Sigmoid colon (tissue), 6 donors: ENCODE measurements at regions not wholly inside any gene's neighbourhood (a gene's known extent, or its start where the extent isn't known, plus 50 kb on each side); places are given as distances from the start of the nearest gene placed in this dataset.
A peak's percentile ranks its signal among the peaks of the same experiment; 100 is the strongest.

Experiments
- DNase-seq: peaks from one replicate; pipeline ENCODE4 v3.0.0-alpha.2; 2019
- H3K27ac ChIP-seq, 4 donors: fragments of 200-600 bp; sonication (generic); one replicate each; pipeline ENCODE4 v1.5.1; 2016 to 2019; ENCODE audit warnings: mild to moderate bottlenecking in 1 of 4
- H3K27me3 ChIP-seq, 3 donors: fragments of 200-600 bp; sonication (generic); one replicate each; pipeline ENCODE4 v1.5.1; 2019; ENCODE audit warnings: mild to moderate bottlenecking in 1 of 3
- H3K36me3 ChIP-seq, 4 donors: fragments of 200-600 bp; sonication (generic); one replicate each; pipeline ENCODE4 v1.5.1; 2016 to 2019
- H3K4me1 ChIP-seq, 4 donors: fragments of 200-600 bp; sonication (generic); one replicate each; pipeline ENCODE4 v1.5.1; 2017 to 2019
- H3K4me3 ChIP-seq, 4 donors: fragments of 200-600 bp; sonication (generic); one replicate each; pipeline ENCODE4 v1.5.1; 2017 to 2019; ENCODE audit warnings: mild to moderate bottlenecking in 2 of 4, moderate library complexity in 1 of 4
- H3K9me3 ChIP-seq, 4 donors: fragments of 200-600 bp in 3 of 4; sonication (generic) in 3 of 4; one replicate each; pipeline versions ENCODE4 v1.5.1 to v1.6.1; 2013 to 2019
- CTCF ChIP-seq, 4 experiments: fragments of 450-650 bp in 3 of 4; fragments of 200-600 bp in 1 of 4; IDR thresholded peaks; one replicate each; pipeline ENCODE4 v1.5.1; 2016 to 2019; ENCODE audit warnings: antibody characterized with exemption in 4 of 4, mild to moderate bottlenecking in 3 of 4, moderate library complexity in 2 of 4
- EP300 ChIP-seq, 4 donors: sonication (generic); formaldehyde crosslinking; IDR thresholded peaks; one replicate each; pipeline ENCODE4 v1.6.1; 2017; ENCODE audit warnings: antibody characterized with exemption in 4 of 4
- POLR2A ChIP-seq, 2 donors: fragments of 450-650 bp; IDR thresholded peaks; one replicate each; pipeline ENCODE4 v1.6.1; 2016; ENCODE audit warnings: antibody characterized with exemption in 2 of 2, mild to moderate bottlenecking in 2 of 2, moderate library complexity in 2 of 2
- POLR2AphosphoS5 ChIP-seq, 4 donors: sonication (generic); formaldehyde crosslinking; IDR thresholded peaks; one replicate each; pipeline ENCODE4 v1.6.1; 2017; ENCODE audit warnings: antibody characterized with exemption in 4 of 4
- WGBS, 2 donors: extraction: QIAGEN DNeasy Blood & Tissue Kit; methylation state at CpG; one replicate each; pipeline ENCODE4 v1.1.7; 2013; 5-methylcytosine and 5-hydroxymethylcytosine counted together
- intact Hi-C: fragments of 100-400 bp; cut with DNase I; formaldehyde crosslinking; loops from one replicate; pipeline ENCODE4 v1.15.1; 2023
- donor health status: healthy with polysubstance abuse.
- donor health status: healthy.

GRCh38 chr15:88982946-88983342, 69.8 kb upstream of the MFGE8 start:
- no peaks in the 10 kb centered on the region for H3K9me3 ChIP-seq
- no peaks in the 10 kb centered on the region for H3K4me1 ChIP-seq
- DNase-seq: no peak
- intact Hi-C loops: no loop called here
- WGBS, 2 donors: 84 to 90% methylated on average over 2 of the region's 2 CpGs
- TF ChIP-seq EP300 (IDR thresholded peaks at IDR 0.05): no peak
- no peak for TF ChIP-seq POLR2AphosphoS5 (IDR thresholded peaks at IDR 0.05)
- TF ChIP-seq CTCF (IDR thresholded peaks at IDR 0.05): no peak
- TF ChIP-seq POLR2A (IDR thresholded peaks at IDR 0.05): no peak
- H3K4me3 ChIP-seq: no peak overlapping the region
- H3K36me3 ChIP-seq: no peaks in the 10 kb centered on the region
- peak overlapping the region in 1 of 4 donors; percentile 51 for H3K27ac ChIP-seq
- no peaks in the 10 kb centered on the region for H3K27me3 ChIP-seq

GRCh38 chr15:88983861-88984429, 70.8 kb upstream of the MFGE8 start:
- Histone ChIP-seq H3K27ac (no peak overlapping the region), H3K9me3 (no peaks in the 10 kb centered on the region), H3K27me3 (no peaks in the 10 kb centered on the region), H3K4me3 (no peak overlapping the region), H3K4me1 (no peaks in the 10 kb centered on the region), H3K36me3 (no peaks in the 10 kb centered on the region)
- intact Hi-C loops: no loop called here
- 95 to 97% methylated on average over 9 of the region's 9 CpGs for WGBS, 2 donors
- no peak for DNase-seq
- no peak for TF ChIP-seq EP300 (IDR thresholded peaks at IDR 0.05)
- TF ChIP-seq POLR2AphosphoS5 (IDR thresholded peaks at IDR 0.05): no peak
- no peak for TF ChIP-seq POLR2A (IDR thresholded peaks at IDR 0.05)
- TF ChIP-seq CTCF (IDR thresholded peaks at IDR 0.05): no peak

GRCh38 chr15:88985547-88986393, 72.6 kb upstream of the MFGE8 start:
- TF ChIP-seq CTCF (IDR thresholded peaks at IDR 0.05) (no peak), POLR2AphosphoS5 (IDR thresholded peaks at IDR 0.05) (no peak), POLR2A (IDR thresholded peaks at IDR 0.05) (no peak), EP300 (IDR thresholded peaks at IDR 0.05) (no peak)
- Histone ChIP-seq H3K27ac (no peak overlapping the region), H3K27me3 (no peaks in the 10 kb centered on the region), H3K9me3 (no peaks in the 10 kb centered on the region), H3K4me1 (peaks cover 0 to 5% (median 0%) of the 10 kb centered on the region in 4 donors), H3K36me3 (no peaks in the 10 kb centered on the region), H3K4me3 (no peak overlapping the region)
- DNase-seq: no peak
- intact Hi-C loops: no loop called here
- 89 to 93% methylated on average over 14 of the region's 14 CpGs for WGBS, 2 donors

- peaks cover 0 to 5% (median 0%) of the 10 kb centered on the region in 4 donors for H3K4me1 ChIP-seq
- H3K4me3 ChIP-seq: no peak overlapping the region
- H3K27me3 ChIP-seq: no peaks in the 10 kb centered on the region
- no peak overlapping the region for H3K27ac ChIP-seq
- intact Hi-C loops: no loop called here
- no peak for DNase-seq
- no peaks in the 10 kb centered on the region for H3K9me3 ChIP-seq
- TF ChIP-seq EP300 (IDR thresholded peaks at IDR 0.05): no peak
- no peak for TF ChIP-seq POLR2A (IDR thresholded peaks at IDR 0.05)
- no peak for TF ChIP-seq POLR2AphosphoS5 (IDR thresholded peaks at IDR 0.05)
- TF ChIP-seq CTCF (IDR thresholded peaks at IDR 0.05): no peak
- WGBS, 2 donors: 37 to 73% methylated on average over 11 of the region's 11 CpGs
- no peaks in the 10 kb centered on the region for H3K36me3 ChIP-seq
Measured at GRCh38 chr15:88986949-88987590, 73.9 kb upstream of the MFGE8 start.
